ENCODE measurements at regions not wholly inside any gene's neighbourhood (a gene's known extent, or its start where the extent isn't known, plus 50 kb on each side); places are given as distances from the start of the nearest gene placed in this dataset.
"Not testable (repeated sequence)": the region's sequence is repeated elsewhere in the genome, so short reads cannot be mapped to it uniquely, and the experiment has no call there.

DNA sequence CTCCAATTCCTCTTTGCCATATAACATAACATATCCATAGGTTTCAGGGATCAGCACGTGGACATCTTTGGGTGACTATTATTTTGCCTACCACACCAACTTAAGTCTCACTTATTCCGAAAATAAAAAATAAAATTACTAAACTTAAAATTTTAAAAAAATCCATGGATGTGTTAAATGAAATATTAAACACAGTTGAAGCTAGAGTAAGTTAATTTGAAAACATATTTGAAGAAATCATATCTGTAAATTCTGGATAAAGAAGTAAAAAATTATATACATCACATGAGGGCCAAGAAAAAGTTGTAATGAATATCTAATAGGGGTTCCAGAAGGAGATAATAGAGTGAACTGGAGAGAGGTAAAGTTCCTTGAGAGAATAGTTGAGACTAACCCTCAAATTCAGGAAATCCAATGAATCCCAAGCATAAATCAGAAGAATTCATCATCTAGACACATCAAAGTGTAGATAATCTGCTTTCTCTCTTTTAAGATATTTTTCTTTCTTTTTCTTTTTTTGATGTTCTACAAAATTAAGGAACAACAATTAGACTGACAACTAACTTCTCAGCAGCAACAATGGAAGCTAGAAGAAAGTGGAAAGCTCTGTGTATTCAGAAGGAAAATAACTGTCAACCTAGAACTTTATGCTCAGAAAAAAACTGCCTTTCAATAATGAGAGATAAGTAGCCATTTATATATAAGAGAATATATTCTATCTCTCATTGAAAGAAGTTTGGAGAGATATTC lies 147.4 kb downstream of the ABHD5 start:
- no peak for DNase-seq (ENCODE audit: low read depth)

DNA sequence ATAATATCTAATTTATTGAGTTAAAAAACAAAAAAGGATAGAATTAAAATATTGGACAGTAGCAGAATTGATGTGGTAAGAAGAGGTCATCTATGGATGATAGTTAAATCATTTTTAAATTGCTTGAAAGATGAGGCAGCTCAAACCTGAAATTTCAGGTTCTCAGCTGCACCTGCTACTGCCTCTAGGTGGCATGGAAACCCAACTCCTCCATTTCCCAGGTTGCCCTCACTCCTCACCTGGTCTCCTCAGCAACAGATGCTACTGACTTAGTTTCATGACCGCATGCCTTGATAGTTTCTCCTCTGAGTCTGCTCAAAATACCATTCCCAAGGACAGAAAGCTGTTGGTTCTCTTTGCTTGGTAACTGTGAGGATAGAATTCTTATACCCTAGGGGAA lies 148.1 kb downstream of the ABHD5 start:
- no peak for DNase-seq (ENCODE audit: low read depth)

DNA sequence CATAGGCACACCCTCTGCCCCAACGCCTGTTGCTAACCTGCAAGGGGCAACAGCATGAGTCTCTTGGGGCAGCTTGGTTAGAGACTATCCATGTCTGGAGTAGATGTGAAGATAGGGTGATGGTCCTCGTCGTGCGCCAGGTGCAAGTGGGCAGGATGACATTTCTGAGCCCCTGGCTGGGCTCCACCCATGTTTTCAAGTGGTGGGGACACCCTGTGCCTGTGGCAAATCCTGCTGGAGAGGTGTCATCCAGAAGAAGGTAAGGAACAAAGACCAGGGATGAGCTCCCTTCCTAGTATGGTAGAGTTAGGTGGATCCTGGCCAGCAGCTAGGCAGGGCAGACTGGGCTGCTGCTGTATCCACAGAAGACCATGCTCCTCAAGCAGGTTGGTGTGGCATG lies 152.6 kb downstream of the ABHD5 start:
- no peak for DNase-seq (ENCODE audit: low read depth)

DNA sequence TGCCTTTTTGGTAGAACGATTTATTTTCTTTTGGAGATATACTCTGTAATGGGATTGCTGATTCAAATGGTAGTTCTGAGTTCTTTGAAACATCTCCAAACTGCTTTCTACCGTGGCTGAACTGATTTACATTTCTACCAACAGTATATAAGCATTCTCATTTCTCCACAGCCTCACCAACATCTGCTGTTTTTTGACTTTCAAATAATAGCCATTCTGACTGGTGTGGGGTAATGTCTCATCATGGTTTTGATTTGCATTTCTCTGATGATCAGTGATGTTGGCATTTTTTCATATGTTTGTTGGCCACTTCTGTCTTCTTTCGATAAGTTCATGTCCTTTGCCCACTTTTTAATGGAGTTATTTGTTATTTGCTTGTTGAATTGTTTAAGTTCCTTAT lies 154.0 kb downstream of the ABHD5 start:
- DNase-seq (ENCODE audit: low read depth), result no peak

DNA sequence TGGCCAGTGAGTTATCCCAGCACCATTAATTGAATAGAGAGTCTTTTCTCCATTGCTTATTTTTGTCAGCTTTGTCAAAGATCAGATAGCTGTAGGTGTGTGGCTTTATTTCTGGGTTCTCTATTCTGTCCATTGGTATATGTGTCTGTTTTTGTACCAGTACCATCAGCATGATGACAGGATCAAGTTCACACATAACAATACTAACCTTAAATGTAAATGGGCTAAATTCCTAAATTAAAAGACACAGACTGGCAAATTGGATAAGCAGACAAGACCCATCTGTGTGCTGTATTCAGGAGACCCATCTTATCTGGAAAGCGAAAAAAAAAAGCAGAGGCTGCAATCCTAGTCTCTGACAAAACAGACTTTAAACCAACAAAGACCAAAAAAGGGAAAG lies 154.8 kb downstream of the ABHD5 start:
- not testable (repeated sequence) for DNase-seq (ENCODE audit: low read depth)

DNA sequence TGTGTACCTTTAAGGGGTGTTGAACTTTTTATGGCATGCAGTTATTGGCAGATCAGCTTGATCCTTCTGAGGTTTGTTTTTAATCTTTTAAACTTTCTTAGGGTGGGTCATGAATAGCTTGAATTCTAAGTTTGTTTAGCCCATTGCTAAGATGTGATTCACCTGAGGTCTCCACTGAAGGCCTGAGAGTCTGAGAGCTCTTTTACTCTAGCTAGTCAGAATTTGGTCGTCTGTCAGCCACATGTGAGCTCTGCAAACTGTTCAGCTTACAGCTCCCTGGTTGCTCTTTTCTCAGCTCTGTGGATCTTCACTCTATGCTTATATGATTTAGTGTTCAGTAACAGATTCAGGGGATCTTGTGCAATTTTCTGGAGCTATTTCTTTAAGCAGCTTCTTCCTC lies 161.3 kb downstream of the ABHD5 start:
- peak; percentile 31 for DNase-seq (ENCODE audit: low read depth)

DNA sequence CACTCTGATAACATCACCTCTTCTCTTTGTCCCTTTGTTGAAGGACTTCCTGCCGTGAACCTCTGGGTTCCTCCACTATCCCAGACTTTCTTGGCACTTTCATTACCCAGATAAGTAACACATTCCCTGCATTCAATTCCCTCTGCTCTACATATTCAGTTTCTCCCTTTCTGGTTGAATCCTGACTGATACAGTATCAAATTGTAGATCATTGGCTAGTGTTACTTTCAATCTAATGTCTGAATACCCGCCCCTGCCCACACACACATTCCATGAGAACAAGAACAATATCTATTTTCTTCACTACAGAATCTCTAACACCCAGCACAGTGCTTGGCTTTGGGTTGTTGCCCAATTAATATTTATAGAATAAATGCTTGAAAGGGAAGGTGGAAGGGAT lies 163.5 kb downstream of the ABHD5 start:
- no peak for DNase-seq (ENCODE audit: low read depth)

DNA sequence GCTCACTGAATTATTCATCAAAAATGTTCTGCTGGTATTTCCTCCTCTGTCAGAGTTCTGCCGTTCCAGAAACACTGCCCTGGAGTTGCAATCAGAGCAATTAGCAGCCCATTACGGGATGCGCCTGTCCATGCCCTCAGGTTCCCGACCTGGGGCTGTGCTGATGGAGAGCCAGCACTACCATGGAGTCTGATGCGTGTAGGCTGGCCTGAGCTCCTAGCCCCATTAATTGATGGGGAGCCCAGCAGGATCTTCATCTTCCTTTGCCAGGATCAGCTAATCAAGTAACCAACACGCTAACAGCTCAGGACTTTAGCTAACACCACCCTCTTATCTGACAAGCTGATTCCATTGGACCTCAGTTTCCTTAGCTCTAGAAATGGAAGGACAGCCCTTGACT lies 164.2 kb downstream of the ABHD5 start:
- no peak for DNase-seq (ENCODE audit: low read depth)

DNA sequence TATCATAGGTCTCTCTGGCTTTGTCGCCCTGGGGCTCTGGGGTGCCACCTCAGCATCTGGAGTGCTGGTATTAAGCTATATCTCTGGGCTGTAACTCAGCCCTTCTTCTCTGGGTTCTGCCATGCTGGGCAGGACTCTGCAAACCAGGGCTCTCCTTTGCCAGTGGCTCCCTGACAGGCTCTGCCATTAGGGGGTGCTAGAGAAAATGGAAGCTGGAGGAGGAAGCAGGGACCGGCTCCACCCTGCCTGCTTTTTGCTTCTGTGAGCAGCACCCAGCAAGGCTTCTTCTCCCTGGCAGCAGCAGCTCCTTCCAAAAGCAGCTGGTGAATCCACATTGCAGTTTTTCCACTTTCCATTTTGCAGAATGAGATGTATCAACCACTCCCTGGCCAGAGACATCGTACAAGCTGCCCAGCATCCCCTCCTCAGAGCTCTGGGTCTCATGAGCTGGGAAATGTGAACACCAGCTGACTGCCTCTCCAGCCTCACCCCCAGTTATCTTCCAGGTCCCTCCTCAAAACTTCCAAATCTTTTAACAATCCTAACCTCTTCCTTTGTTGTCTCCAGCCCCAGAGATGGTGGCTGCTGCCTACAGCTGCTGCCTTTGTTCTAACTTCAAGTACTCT lies 165.0 kb downstream of the ABHD5 start:
- peak; percentile 57 for DNase-seq (ENCODE audit: low read depth)

DNA sequence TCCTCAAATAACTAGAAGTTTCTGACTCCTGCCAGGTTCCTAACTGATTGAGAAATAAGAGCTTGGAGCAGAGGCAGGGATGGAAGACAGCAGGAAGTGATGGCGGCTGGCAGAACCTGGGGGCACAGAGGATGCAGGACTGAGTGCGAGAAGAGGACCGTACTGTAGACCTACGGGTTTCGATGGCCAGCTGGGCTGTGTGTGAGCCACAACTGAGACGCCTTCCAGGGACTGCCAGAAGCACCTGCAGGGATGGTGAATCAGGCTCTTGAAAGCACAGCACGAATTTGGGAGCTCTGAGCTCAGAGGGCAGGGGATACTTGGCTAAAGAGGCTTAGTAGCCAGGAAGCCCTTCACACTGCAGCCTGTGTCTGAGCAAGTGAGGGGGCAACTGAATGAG lies 165.6 kb downstream of the ABHD5 start:
- DNase-seq (ENCODE audit: low read depth), result no peak

DNA sequence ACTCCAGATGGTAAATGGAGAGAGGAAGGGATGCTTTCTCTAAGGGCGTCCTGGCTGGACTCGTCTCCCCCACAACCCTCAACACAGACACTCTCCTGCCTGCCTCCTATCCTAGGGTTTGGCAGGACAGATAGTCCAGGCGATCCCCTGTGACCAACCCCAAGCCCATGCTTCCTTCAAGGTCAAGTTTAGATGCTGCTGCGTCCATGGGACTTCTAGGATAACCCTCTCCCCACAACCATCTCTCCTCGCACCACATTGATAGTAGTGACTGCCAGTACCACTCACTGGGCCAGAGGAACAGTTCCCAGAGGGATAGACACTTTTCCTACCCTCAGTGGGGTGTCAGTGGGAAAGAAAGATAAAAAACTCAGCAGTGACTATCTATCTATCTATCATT lies 166.0 kb downstream of the ABHD5 start:
- DNase-seq (ENCODE audit: low read depth), result no peak

DNA sequence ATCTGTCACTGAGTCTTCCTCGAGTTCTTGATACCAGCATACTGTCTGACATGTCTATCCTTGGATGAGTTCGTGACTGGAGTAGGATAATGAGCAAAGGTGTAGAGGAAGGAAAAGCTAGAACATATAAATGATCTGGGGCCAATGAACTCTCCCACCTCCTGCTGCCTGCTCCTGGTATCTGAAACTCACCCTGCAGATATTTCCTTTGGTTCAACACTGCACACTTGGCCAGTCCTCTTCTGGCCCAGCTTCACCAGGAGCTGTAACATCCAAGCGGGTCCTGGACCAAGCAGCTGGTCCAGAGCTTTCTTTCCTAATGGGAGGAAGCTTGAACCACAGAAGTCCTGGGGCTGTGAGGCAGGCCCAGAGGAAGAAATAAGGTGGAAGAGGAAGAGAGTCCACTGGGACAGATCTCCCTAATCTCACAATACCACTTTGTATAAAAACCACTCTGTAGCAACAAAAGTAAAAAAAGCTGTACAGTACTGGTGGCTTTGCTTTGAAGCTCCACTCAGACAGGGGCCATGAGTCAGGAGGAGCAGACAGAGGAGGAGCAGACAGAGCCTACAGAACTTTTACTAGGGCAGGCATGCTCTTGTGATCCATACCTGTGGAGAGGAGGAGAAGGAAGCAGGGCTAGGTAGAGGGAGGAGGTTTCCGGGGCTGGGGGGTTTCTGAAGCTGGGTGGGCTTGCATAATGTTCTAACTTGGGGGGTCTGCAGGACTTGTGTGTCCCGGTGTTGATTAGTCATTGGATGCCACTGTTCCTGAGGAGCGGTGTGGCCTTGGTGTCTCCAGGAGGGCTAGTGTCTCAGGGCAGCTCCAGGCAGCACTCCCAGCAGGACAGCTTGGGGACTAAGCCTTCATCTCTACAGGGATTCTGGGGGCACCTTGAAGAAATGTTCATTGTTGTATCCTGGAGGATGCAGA lies 166.9 kb downstream of the ABHD5 start:
- DNase-seq (ENCODE audit: low read depth), result no peak

DNA sequence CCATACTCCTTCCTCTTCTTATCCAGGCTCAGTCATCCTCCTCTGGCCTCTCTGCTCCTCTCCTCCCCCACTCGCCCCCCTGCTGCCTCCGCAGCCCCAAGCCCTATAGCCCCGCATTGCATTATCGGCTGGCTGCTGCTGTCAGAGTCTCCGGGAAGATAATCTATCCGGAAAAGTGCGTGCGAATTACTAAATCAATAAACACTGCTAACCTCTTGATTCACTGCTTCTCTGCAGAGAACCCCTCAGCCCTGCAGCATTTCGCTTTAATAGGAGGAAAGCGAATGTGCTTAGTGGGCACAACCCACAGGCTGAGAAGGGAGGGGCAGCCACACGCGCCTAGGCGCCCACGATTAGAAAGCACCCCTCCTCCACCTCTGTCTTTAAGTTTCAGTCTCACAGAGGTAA lies 167.6 kb downstream of the ABHD5 start:
- DNase-seq (ENCODE audit: low read depth), result no peak

DNA sequence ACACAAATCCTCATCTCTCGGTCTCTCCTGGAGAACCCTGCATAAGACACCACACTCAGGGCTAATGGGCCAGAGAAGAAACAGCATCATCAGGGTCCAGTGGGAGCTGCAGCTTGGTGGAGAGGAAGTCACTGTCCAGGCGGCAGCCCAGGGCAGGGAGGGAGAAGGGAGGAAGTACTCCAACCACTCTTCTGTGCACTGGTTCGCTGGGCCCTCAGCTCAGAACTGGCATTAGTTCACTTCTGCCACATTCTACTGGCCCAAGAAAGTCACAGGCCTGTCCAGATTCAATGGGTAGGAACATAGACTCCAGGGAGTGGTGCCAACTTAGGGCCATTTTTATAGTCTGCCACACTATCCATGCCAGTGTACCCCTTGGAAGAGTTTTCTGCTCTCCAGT lies 169.0 kb downstream of the ABHD5 start:
- DNase-seq (ENCODE audit: low read depth), result no peak

DNA sequence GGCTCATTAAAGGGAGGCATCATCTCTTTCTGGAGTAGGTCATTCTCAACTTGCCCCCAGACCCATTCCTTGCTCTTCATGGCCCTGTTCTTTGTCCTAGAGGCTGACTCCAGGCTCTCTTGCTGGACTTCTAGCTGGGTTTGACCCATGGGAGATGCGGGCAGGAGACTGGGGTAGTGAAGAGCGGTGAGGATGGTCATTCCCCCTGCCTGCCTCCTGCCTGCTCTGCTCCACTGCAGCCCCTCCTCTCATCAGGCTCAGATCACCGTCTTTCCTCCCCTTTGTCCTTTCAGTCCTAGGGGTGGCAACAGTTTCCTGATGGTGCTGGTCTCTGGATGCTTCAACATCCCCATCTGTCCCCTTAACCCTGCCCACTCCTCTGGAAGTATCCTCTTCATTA lies 170.9 kb downstream of the ABHD5 start:
- DNase-seq (ENCODE audit: low read depth), result no peak

DNA sequence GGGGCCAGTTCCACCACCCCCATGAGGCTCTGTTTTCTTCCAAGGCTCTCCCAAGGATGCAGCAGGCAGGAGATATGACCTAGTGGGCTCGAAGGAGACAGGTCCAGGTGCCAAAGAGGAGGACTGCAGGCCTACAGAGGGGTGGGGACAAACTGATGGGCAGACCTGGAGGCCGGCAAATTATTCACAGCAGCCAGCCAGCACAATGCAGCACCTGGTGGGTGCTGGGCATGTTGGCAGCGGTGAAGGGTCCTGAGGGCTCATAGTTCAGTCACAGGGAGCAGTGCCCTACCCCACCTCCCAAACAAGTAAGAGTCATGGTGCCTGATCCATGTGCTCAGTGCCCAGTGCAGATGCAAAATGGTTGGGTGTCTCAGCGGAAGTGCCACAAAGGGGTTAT lies 171.7 kb downstream of the ABHD5 start:
- no peak for DNase-seq (ENCODE audit: low read depth)

DNA sequence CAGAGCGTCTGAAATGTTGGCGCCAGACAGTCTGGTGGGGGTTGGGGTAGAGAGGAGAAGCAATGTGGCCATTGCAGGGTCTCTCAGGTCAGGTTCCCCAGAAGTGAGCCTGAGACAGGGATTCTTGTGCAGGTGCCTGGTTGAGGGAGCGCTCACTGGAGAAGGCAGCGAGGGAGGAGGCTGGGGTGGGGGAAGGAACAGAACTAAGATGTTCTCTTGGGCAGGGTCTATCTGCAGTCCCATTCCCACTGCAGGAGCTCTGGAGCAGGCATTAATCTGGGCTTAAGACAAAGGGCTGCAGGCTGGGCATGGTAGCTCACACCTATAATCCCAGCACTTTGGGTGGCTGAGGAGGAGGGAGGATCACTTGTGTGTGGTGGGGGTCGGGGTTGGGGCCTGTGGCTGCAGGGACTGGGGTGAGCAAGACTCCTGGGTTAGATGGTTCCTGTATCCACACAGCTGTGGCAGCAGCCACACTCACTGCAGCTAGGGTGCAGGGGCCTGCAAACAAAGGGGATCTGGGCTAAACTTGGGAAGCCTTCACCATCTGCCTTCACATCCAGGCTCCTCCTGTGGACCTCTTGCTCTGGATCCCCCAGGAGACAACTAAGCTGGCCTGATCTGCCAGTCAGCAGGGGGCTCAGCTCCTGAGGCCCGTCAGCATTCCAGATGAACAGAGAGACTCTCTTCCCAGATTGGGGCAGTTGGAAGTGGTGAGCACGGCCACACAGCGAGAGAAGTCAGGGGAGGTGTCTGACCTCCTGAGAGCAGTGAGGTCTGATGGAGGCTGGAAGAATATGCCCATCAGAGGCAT lies 172.5 kb downstream of the ABHD5 start:
- DNase-seq (ENCODE audit: low read depth), result no peak

DNA sequence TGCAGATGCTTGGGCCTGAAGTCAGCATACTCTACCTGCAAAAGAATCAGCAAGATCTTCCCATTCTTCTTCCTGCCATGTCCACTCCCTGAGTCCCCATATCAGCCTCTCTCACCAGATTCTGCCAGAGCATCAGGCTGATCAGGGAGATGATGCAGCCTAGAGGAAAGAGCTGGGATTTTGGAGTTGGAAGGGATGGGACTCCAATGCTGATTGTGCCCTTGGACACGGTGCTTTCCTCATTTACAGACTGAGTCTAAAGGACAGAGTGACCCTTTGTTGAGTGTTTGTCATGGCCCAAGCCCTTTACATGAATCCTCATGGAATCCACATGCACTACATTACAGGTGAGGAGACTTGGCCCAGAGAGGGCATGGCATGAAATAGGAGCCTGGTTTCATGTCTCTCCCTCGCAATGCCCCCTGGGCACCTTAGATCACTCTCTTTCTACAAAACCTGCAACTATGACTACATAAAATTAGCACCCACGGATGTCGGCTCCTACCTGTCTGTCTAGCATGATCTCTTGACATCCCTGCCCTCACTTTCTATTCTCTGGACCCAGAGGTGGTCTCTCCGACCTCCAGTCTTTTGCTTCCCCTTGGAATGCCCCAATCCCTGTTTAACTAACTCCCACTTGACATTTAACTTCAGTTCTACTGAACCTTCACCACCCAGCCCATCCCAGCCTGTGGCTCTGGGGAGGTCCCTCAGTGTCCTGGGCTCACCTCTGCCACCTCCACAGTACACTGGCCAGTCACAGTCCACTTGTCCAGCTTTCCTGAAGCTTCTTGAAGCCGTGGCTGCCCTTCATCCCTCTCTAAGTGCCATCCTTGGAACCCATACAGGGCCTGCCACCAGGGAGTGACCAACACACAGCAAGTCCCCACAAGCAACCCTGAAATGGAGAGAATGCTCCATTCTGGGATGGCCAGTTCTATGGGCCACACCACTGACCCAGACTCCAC lies 173.5 kb downstream of the ABHD5 start:
- no peak for DNase-seq (ENCODE audit: low read depth)

DNA sequence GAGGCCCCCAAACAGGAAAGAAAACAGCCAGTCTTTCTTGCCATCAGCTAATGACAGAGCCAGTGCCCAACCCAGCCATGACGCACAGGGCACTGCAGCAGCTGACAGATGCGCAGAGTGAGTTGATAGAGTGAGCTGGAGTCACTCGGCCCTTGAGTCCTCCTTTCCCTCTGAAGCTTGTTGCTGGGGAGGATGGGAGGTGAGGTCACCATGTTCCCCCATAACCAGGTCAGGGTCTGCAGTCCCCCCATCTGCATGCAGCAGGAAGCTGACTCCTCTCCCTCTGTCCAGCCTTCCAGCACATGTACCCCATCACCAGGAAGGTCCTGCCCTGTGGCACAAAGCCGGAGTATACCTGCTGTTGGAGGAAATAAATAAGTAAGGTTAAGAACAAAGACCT lies 174.6 kb downstream of the ABHD5 start:
- DNase-seq (ENCODE audit: low read depth), result no peak

DNA sequence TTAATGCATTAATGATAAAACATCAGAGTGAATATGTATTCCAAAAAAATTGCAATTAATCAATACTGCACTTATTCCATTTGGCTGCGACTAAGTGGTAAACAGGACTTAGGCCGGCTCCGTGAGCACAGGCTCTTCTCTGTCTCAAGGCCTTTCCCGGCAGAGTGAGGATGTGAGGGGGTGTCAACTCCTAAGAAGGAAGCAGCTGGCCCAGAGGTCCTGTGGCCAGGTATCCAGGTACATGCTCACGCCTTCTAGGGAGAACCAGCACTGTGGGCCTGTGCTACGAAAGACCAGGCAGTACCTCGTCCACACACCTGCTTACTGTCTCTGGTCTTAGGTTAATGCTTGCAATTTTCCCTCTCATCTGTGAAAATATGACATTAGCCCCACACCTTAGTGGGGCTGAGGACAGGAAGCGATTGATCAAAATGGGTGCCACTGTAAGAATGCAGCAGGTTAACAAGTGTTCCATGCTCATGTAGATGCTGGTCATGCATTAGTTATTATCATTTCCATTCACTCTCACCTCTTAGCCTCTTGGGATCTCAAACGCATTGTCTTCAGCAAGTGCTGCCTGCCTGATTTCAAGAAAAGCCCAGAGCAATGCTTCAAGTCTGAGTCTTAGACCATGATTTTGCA lies 175.3 kb downstream of the ABHD5 start:
- DNase-seq (ENCODE audit: low read depth), result no peak
